Fibroblast of peridontal ligament (primary cell): ENCODE measurements at regions not wholly inside any gene's neighbourhood (a gene's known extent, or its start where the extent isn't known, plus 50 kb on each side); places are given as distances from the start of the nearest gene placed in this dataset.
"Not testable (repeated sequence)": the region's sequence is repeated elsewhere in the genome, so short reads cannot be mapped to it uniquely, and the experiment has no call there.

Source experiments
- DNase-seq: peaks from one replicate; pipeline ENCODE4 v3.0.0-alpha.2; 2010; ENCODE audit errors: extremely low read depth

DNA sequence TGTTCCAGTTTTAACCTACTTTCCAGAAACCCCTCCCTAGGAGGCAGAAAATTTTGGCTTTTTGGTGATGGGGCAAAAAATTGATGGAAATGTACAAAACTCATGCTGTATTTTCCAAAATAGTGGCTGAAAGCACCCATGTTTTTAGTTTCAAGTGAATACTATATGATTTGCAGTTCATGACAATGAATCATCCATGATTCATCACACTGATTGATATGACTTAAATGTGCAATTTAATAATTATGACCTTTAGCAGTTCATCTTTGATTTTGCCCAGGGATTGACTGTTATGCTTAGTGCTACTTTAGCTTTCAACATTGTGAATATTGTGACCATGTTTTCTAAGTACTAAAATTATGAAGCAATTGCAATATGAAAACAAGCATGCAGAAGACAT, 478.7 kb downstream of the HTR1B start:
- DNase-seq = no peak

DNA sequence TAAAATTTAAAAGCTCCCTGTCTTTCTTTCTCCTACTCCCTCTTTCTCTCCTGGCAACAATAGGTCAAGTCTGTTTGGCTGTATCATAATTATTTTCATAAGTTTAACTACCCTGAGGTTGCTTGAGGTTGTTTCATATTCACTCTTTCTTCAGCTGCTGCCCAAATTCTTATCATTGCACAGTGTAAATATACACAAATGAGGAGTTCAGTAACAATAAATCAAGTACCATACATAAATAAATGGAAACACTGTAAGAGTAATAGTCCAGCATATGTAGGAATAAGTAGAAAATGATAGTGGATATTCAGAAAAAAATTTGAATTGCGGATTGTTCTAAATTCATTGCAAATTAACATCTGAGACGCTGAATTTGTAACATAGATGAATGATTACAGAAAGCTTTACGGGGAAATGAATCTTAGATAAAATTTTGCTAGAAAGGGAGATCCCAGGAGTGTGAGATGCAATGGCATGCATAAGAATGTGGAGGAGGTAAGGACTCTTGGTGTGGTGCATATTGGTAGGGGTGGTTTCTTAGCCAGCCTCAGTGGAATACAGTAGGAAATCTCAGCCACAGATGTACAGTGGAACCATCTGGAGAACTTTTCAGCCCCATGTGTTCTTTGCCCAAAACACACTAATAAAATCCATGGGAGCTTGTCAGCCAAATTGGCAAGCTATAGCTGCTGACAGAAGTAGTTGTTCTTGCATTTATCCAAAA, 480.7 kb downstream of the HTR1B start:
- no peak for DNase-seq

GRCh38 chr6:76972474-76972873, 490.8 kb downstream of the HTR1B start:
- no peak for DNase-seq

DNA sequence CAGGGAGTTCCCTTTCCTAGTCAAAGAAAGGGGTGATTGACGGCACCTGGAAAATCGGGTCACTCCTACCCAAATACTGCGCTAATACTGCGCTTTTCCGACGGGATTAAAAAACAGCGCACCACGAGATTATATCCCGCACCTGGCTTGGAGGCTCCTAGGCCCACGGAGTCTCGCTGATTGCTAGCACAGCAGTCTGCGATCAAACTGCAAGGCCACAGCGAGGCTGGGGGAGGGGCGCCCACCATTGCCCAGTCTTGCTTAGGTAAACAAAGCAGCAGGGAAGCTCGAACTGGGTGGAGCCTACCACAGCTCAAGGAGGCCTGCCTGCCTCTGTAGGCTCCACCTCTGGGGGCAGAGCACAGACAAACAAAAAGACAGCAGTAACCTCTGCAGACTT, 504.1 kb downstream of the HTR1B start:
- not testable (repeated sequence) for DNase-seq

DNA sequence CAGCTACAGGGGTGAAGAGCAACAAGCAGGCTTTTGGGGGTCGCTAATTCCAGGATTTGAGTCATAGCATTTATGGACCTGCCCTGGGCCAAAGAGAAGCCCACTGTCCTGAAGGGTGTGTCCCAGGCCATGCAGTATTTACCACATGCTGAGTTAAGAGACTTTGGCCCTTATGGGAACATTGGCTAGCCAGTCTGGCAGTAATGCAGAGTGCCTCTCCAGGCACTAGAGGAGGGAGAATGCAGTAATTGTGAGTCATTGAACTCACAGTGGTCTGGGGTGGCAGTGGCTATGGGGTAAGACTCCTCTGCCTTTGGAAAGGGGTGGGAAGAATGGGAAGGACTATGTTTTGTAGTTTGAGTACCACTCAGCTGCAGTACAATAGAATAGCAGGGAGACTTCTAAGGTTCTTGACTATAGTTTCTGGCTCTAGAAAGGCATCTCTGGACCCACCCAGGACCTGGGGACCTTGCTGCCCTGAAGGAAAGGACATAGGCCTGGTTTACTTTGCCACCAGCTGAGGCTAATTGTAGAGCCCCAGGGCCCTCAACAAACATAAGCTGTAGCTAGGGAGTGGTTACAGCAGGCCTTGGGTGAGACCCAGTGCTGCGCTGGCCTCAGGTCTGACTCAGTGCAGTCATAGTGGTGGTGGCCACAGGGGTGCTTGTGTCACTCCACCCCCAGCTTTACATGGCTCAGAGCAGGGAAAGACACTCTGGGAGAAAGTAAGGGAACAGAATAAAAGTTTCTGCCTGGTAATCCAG, 520.9 kb downstream of the HTR1B start:
- no peak for DNase-seq

DNA sequence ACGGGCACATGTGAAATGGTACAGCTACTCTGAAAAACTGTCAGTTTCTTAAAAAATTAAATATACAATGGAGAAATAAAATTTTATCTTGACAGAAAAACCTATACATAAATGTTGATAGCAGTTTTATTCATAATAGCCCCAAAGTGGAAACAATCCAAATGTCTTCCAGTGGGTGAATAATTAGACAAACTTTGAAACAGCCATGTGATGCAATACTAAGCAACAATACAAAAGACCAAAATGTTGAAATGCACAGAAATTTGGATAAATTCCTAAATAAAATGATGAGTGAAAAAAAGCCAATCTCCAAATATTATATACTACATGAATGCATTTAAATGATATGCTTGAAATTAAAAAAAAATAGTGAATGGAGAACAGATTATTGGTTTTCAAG, 523.1 kb downstream of the HTR1B start:
- no peak for DNase-seq

DNA sequence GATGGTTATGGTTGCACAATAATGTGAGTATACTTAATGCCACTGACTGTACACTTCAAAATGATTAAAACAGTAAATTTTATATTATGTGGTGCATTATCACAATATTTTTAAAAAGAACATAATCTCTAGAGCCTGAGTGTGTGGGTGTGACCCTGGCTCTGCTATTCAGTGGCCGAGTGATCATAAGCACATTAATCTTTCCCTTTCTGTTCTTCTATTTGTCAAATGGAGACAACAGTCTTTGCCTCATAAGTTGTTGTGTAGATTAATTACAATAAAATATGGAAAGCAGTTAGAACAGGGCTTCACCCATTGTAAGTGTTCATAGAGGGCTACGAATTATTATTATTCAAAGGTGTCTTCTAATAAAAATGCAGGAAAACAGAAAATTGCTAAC, 548.6 kb downstream of the HTR1B start:
- DNase-seq = no peak

GRCh38 chr6:76905541-76905940, 557.8 kb downstream of the HTR1B start:
- DNase-seq = not testable (repeated sequence)

DNA sequence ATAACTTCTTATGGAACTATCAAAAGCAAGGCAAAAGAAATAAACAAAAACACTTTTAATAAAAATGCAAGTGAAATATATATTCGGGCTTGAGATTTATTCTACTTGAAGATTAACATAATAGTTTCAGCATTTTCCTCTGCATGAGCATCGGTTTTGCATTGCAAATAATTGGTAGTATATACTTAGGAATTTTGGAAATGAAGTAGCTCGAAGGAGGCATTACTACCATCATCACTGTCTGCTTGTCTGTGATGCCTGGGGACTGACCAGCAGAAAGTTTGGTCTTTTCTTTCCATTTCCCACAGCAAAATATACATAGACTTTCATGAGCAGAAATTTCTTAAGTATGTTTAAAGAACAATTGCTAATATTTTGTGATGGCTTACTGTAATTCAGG, 570.7 kb downstream of the HTR1B start:
- no peak for DNase-seq

DNA sequence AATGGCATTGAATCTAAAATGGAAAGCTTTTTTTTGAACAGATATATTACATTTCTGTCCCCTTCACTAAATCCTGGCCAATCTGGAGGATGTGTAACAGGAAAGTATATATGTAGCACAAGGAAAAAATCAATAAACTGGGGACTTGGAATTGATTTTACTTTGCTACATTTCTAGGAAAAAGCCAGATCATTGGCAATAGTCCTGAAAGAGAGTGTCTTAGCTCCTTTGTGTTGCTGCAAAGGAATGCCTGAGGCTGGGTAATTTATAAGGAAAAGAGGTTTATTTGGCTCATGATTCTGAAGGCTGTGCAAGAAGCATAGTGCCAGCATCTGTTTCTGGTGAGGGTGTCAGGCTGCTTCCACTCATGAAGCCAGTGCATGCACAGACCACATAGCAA, 574.9 kb downstream of the HTR1B start:
- no peak for DNase-seq

DNA sequence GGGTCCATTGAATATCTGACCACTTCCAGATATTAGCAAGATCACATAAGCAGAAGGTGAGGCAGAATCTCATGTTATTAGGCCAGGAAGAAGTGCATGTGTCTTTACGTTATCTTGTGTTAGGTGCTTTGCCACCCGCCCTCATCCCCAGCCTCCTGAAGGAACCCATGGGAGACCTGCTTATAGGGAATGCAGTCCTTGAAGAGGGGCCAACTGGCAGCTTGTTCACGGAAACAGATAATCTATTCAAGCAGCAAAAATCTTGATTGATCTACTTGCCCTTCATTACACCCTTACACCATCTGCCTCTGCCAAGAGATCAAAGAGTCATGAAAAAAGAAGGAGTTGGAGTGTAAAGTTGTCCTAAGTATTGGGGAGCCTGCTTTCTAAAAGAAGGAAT, 576.4 kb downstream of the HTR1B start:
- no peak for DNase-seq

DNA sequence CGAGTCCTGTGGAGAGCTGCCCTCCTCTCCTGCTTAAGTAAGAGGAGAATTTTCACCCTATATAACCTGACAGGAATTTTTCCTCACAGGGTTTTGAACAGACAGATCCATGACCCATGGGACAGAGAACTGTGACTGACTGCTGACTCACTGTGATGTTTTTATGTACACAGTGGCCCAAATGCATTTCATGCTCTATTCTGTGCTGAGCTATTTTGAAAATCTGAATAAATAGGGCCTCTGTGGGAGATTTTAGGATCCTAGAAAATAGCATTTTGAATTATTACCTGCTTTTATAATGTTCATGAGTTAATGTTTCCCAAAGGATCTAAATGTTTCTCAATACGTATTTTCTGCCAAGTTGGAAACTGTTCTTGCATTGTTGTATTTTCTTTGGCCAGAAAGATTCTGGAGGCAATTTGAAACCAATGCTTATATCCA, 577.4 kb downstream of the HTR1B start:
- DNase-seq = peak; percentile 3

- no peak for DNase-seq
Measured at GRCh38 chr6:76881414-76881813, 581.9 kb downstream of the HTR1B start.

DNA sequence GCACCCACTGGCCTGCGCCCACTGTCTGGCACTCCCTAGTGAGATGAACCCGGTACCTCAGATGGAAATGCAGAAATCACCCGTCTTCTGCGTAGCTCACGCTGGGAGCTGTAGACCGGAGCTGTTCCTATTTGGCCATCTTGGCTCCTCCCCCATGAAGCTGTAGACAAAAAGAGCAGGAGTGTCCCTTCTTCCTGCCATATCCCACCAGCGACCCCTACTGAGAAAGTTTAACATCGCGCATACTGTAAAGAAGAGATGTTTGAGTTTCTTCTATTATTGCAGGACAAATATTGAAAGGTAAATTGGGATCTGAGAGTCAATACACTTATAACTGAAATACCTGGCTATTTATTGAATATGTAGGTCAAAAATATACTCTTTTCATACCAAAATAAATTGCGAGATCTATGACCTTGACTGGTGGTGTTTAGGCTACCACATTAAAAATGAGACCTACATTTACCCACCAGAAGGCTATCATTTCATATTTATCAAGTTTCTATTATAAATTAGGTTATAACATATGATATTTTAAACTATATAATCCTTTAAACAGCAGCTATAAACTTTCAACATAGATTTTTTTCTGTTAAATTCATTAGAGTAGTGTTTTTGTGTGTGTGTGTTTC, 586.3 kb downstream of the HTR1B start:
- no peak for DNase-seq

GRCh38 chr6:76876430-76876829, 586.9 kb downstream of the HTR1B start:
- DNase-seq = not testable (repeated sequence)

DNA sequence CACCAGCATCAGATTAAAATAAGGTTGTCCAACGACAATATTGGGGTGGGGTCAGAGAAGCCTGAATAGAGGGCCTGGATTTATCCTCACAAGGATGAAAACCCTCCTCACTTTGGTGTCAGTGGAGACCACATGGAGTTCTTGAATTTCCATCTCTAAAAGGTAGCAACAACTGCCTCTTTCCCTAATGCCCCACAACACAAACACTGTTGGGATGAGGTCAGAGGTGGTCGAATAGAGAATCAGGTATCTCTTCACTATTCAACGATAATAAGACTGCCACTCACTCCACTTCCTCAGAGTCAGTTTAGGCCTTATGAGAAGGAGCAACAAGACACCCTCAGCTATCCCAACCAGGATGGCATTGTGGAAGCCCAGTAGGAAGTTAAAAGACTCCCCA, 596.1 kb downstream of the HTR1B start:
- DNase-seq = no peak

GRCh38 chr6:76866091-76866915, 597.0 kb downstream of the HTR1B start:
- DNase-seq = peak; percentile 13

DNA sequence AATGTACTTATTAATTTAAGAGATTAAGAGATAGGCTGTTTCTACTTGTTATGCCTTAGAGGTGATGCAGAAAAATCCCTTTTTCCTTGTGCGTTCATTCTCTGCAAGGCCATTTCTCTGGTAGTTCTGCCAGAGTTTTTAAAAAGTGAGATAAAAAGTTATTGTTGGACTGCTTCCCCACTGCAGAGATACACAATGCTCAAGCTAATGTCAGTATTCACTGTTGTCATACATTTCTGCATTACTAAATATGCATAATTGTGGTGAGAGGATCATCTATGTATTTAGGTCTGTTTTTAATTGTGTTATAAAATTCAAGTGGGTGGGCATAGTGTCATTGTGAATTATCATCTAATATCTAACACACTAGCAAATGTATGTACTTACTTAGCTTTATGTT, 600.4 kb downstream of the HTR1B start:
- no peak for DNase-seq

GRCh38 chr6:76861403-76861802, 601.9 kb downstream of the HTR1B start:
- no peak for DNase-seq

DNA sequence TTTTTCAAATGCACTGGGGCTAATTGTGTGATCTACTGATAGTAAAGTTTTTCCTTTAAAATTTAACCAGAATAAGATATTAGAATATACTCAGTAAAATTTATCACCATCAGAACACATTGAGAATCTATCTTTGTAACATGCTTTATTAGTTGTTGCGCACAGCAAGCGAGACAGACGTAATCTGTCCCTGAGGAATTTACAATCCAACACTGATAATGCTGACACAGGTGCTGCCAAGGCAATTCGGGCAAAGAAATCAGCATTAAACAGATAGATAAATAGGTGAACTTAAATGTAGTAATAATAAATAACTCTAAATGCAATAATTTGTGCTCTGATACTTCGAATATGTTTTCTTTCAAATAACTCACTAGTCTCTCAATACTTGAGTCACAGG, 607.2 kb downstream of the HTR1B start:
- no peak for DNase-seq

GRCh38 chr6:76852776-76853175, 610.5 kb downstream of the HTR1B start:
- no peak for DNase-seq
